Stomach (tissue), 8 donors: ENCODE measurements at regions not wholly inside any gene's neighbourhood (a gene's known extent, or its start where the extent isn't known, plus 50 kb on each side); places are given as distances from the start of the nearest gene placed in this dataset.
A peak's percentile ranks its signal among the peaks of the same experiment; 100 is the strongest.

ENCODE experiments used
- DNase-seq, 2 donors: peaks; one replicate each; pipeline versions ENCODE4 v3.0.0 to v3.0.0-alpha.2; 2013 to 2019
- H3K27ac ChIP-seq, 5 donors: fragments of 200-600 bp in 4 of 5; sonication (generic) in 4 of 5; one replicate each; pipeline ENCODE4 v1.5.1; 2013 to 2019; ENCODE audit warnings: mild to moderate bottlenecking in 1 of 5, moderate library complexity in 1 of 5
- H3K27me3 ChIP-seq, 3 donors: fragments of 200-600 bp; sonication (generic); one replicate each; pipeline ENCODE4 v1.5.1; 2017 to 2019; ENCODE audit warnings: mixed run types in 1 of 3
- H3K36me3 ChIP-seq, 4 donors: fragments of 200-600 bp; sonication (generic); 1 replicate in 3 of 4; 2 replicates in 1 of 4; pipeline ENCODE4 v1.5.1; 2016 to 2019
- H3K4me1 ChIP-seq, 4 donors: fragments of 200-600 bp; sonication (generic); one replicate each; pipeline ENCODE4 v1.5.1; 2016 to 2019
- H3K4me3 ChIP-seq, 4 donors: fragments of 200-600 bp; sonication (generic) in 3 of 4; one replicate each; pipeline ENCODE4 v1.5.1; 2016 to 2019; ENCODE audit warnings: mild to moderate bottlenecking in 1 of 4
- H3K9me3 ChIP-seq, 4 donors: fragments of 200-600 bp; sonication (generic); one replicate each; pipeline ENCODE4 v1.5.1; 2016 to 2019
- CTCF ChIP-seq, 7 experiments: fragments of 450-650 bp in 4 of 7; fragments of 200-600 bp in 3 of 7; sonication (generic) in 3 of 7; IDR thresholded peaks; one replicate each; pipeline ENCODE4 v1.5.1; 2016 to 2019; ENCODE audit warnings: antibody characterized with exemption in 7 of 7, control low read depth in 2 of 7, mild to moderate bottlenecking in 1 of 7
- EP300 ChIP-seq: sonication (generic); formaldehyde crosslinking; IDR thresholded peaks from one replicate; pipeline ENCODE4 v1.6.1; 2017; ENCODE audit warnings: antibody characterized with exemption
- POLR2A ChIP-seq, 4 donors: fragments of 450-650 bp; IDR thresholded peaks; one replicate each; pipeline ENCODE4 v1.6.1; 2016; ENCODE audit warnings: antibody characterized with exemption in 4 of 4, control low read depth in 2 of 4, mild to moderate bottlenecking in 1 of 4, moderate library complexity in 1 of 4
- POLR2AphosphoS5 ChIP-seq, 3 donors: sonication (generic); formaldehyde crosslinking; IDR thresholded peaks; one replicate each; pipeline ENCODE4 v1.6.1; 2016; ENCODE audit warnings: antibody characterized with exemption in 3 of 3
- WGBS, 5 donors: extraction: QIAGEN DNeasy Blood & Tissue Kit in 3 of 5; methylation state at CpG; one replicate each; pipeline versions ENCODE4 v1.1.5 to v1.1.7; 2013 to 2018; 5-methylcytosine and 5-hydroxymethylcytosine counted together
- intact Hi-C: fragments of 100-400 bp; cut with DNase I; formaldehyde crosslinking; loops from one replicate; pipeline ENCODE4 v1.15.1; 2023; ENCODE audit warnings: low total_unique reads
- donor health status: healthy with polysubstance abuse.
- donor health status: Bipolar disorder and iron deficiency.
- donor health status: healthy.

GRCh38 chr1:243938208-243938607 is 88.2 kb upstream of the AKT3 start:
- no peak overlapping the region for H3K27ac ChIP-seq
- peaks cover 0 to 5% (median 2%) of the 10 kb centered on the region in 4 donors for H3K9me3 ChIP-seq
- TF ChIP-seq POLR2A (IDR thresholded peaks at IDR 0.05) (no peak), CTCF (IDR thresholded peaks at IDR 0.05) (no peak), EP300 (no peak), POLR2AphosphoS5 (IDR thresholded peaks at IDR 0.05) (no peak)
- intact Hi-C loops: no loop called here
- DNase-seq: no peak
- H3K4me1 ChIP-seq: no peaks in the 10 kb centered on the region
- WGBS, 5 donors: 75 to 88% (median 81%) methylated on average over 3 of the region's 3 CpGs
- H3K36me3 ChIP-seq: no peaks in the 10 kb centered on the region
- H3K4me3 ChIP-seq: no peak overlapping the region
- H3K27me3 ChIP-seq: peaks cover 0 to 11% (median 0%) of the 10 kb centered on the region in 3 donors

DNA sequence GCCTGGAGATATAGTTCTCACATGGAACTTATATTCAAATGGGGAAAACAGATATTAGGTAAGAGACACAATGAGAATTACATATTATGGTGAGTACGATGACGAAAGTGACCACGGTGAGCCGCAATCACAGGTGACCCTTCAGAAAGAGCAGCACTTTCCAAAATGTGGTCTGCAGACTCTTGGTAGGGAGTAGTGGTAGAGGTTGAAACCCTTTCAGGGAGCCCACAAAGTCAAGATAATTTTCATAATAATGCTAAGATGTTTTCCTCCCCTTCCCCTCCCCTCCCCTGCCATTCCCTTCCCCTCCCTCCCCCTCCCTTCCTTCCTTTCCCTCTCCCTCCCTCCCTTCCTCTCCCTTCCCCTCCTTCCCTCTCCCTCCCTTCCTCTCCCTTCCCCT is 83.5 kb upstream of the AKT3 start:
- intact Hi-C loops: no loop called here
- Histone ChIP-seq H3K9me3 (peaks cover 0 to 5% (median 2%) of the 10 kb centered on the region in 4 donors), H3K4me3 (no peak overlapping the region), H3K27me3 (peaks cover 0 to 26% (median 11%) of the 10 kb centered on the region in 3 donors), H3K27ac (no peak overlapping the region), H3K4me1 (peaks cover 0 to 6% (median 3%) of the 10 kb centered on the region in 4 donors), H3K36me3 (no peaks in the 10 kb centered on the region)
- TF ChIP-seq POLR2A (IDR thresholded peaks at IDR 0.05): no peak
- no peak for TF ChIP-seq EP300
- TF ChIP-seq CTCF (IDR thresholded peaks at IDR 0.05): no peak
- TF ChIP-seq POLR2AphosphoS5 (IDR thresholded peaks at IDR 0.05): no peak
- 94 to 97% (median 95%) methylated on average over 4 of the region's 4 CpGs for WGBS, 5 donors
- no peak for DNase-seq

GRCh38 chr1:243931957-243932356 is 81.9 kb upstream of the AKT3 start:
- Histone ChIP-seq H3K9me3 (peaks cover 0 to 5% (median 2%) of the 10 kb centered on the region in 4 donors), H3K27me3 (peaks cover 0 to 29% (median 11%) of the 10 kb centered on the region in 3 donors), H3K36me3 (no peaks in the 10 kb centered on the region), H3K4me1 (peaks cover 0 to 6% (median 3%) of the 10 kb centered on the region in 4 donors), H3K27ac (no peak overlapping the region), H3K4me3 (no peak overlapping the region)
- no peak for TF ChIP-seq EP300
- no peak for TF ChIP-seq POLR2AphosphoS5 (IDR thresholded peaks at IDR 0.05)
- no peak for TF ChIP-seq POLR2A (IDR thresholded peaks at IDR 0.05)
- no peak for TF ChIP-seq CTCF (IDR thresholded peaks at IDR 0.05)
- DNase-seq: no peak
- 75 to 86% (median 83%) methylated on average over 4 of the region's 4 CpGs for WGBS, 5 donors
- intact Hi-C loops: no loop called here

GRCh38 chr1:243930822-243931671 is 81.0 kb upstream of the AKT3 start:
- DNase-seq: peak in 1 of 2 donors; percentile 34
- 19 to 27% (median 19%) methylated on average over 16 to 24 of the region's 24 CpGs for WGBS, 5 donors
- intact Hi-C loops: no loop called here
- TF ChIP-seq POLR2AphosphoS5 (IDR thresholded peaks at IDR 0.05): no peak
- no peak for TF ChIP-seq POLR2A (IDR thresholded peaks at IDR 0.05)
- no peak for TF ChIP-seq CTCF (IDR thresholded peaks at IDR 0.05)
- no peak for TF ChIP-seq EP300
- Histone ChIP-seq H3K27ac (no peak overlapping the region), H3K4me3 (no peak overlapping the region), H3K4me1 (peaks cover 0 to 6% (median 3%) of the 10 kb centered on the region in 4 donors), H3K36me3 (no peaks in the 10 kb centered on the region), H3K27me3 (peaks cover 0 to 29% (median 11%) of the 10 kb centered on the region in 3 donors), H3K9me3 (peaks cover 0 to 5% (median 2%) of the 10 kb centered on the region in 4 donors)
